HG02870 (cell line): ENCODE measurements at regions not wholly inside any gene's neighbourhood (a gene's known extent, or its start where the extent isn't known, plus 50 kb on each side); places are given as distances from the start of the nearest gene placed in this dataset.
"Not testable (repeated sequence)": the region's sequence is repeated elsewhere in the genome, so short reads cannot be mapped to it uniquely, and the experiment has no call there.

ENCODE experiments used
- ATAC-seq: cut with Tn5 transposase; IDR thresholded peaks from one replicate; pipeline ENCODE4 v1.9.1; 2021; ENCODE audit warnings: mild to moderate bottlenecking, moderate library complexity; ENCODE audit not compliant: unreplicated experiment

DNA sequence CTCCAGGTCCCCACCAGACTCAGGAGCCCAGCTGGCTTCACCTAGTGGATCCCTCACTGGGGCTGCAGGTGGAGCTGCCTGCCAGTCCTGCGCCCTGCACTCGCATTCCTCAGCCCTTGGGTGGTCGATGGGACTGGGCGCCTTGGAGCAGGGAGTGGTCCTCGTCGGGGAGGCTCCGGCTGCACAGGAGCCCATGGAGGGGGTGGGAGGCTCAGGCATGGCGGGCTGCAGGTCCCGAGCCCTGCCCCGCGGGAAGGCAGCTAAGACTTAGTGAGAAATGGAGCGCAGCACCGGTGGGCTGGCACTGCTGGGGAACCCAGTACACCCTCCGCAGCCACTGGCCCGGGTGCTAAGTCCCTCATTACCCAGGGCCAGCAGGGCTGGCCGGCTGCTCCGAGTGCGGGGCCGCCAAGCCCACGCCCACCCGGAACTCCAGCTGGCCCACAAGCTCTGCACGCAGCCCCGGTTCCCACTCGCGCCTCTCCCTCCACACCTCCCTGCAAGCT is 203.4 kb downstream of the DSC3 start:
- not testable (repeated sequence) for ATAC-seq

DNA sequence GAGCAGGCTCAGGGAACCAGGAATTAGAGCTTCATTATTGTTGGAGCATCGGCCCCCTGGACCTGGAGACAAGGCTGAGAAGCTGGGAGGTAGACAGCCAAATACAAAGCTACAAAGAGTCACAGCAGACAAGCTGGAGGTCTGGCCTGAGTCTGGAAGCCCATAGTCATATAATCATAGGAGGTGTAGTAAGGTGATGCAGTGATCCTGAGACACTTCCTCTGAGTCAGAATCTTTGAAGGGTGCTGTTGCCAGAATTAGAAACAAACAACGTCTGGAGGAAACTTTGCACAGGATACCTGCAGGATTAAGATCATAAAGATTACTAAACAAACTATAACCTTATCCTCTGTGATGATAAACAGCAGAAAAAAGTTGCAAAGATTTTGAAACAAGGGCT is 213.8 kb downstream of the DSC3 start:
- no peak for ATAC-seq

DNA sequence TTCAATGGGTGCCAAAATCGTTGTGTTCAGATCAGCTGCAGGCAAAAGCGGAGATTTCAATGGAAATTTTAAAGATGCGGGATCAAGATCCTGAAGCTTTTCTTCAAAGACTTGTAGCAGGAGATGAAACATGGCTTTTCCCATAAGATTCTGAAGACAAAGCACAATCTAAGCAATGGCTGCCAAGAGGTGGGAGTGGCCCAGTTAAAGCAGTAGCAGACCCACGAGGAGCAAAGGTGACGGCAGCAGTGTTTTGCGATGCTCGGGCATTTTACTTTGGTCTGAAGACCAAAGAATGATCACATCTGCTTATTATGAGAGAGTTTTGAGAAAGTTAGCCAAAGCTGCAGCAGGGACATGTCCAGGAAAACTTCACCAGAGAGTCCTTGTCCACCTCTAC is 222.9 kb downstream of the DSC3 start:
- ATAC-seq, result no peak

DNA sequence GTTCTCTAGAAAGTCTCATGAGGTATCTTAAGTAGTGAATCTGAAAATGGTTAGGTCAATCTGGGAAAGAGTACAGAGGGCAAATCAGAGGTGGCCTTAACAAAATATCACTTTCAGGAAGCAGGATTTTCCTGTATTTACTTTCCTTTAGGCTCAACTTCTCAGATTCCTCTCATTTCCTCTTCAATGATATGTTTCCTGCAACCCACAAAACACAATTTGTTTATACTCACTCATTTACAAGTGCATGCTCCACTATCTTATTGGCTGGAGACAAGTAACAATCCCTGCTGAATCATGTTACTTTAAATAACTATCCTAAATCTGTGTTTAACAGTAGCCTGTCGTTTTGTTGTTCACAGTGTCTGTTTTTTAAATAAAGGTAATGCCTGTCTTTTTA is 228.1 kb downstream of the DSC3 start:
- no peak for ATAC-seq

DNA sequence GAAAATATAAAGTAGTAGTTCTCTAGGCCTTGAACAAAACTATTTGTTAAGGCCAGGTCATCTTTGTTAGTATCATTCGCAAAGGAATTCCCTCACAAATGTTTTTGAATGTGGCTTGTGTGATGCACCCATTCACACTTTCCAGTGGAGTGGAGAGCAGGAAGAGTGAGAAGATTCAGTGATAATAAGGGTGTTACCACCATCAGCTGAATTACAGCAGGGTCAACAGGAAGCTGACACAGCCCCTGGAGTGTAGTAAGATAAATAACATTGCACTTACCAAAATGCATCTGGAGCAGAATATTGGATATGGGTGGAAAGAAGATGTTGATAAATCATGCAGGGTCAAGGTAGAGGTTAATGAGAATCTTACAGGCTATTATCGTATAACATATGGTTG is 231.0 kb downstream of the DSC3 start:
- ATAC-seq, result no peak

DNA sequence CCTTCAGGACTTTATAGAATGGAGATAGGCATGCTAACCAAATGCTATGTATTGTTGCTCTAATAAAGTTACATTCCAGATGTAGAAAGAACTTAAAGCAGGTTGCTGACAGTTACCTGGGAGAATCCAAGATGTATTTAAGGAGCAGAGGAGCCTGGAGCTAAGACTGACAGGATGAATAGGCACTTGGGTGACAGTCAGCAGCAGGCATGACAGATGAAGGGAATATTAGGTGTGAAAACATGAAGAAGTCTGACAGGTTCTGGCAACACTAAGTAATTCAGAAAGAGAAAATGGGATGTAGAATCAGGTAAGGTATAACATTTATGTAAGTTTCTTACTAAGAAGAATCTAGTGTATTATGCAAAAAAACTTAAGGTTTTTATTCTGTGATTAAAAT is 232.0 kb downstream of the DSC3 start:
- ATAC-seq, result no peak

DNA sequence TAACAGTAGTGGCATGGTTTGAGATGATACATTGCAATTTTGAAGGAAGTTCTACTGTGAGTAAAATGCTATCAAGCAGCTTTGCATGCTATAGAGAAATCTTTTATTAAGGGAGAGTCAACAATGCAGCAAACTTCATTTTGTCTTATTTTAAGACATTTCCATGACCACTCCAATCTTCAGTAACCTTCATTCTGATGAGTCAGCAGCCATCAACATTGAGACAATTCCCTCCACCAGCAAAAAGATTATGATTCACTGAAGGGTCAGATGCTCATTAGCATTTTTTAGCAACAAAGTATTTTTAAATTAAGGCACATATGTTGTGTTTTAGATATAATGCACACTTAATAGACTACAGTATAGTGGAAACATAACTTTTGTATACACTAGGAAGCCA is 235.7 kb downstream of the DSC3 start:
- ATAC-seq, result no peak

DNA sequence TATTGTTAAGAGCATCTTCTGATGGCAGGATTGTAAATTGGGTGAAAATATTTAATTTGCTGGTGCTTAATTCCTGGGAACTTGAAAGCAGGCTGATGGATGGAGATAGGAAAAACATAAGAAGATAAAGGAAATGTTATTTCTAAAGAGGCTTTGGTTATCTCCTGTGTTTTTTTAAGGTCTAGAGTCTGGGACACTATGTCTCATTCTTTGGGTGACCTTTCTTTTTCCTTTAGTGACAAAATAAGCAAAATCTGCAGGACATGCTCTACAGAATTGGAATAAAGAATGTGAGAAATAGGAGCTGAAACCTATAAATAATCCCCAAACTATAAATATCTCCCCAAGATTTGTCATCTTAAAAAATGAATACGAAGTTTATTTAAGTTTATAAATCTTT is 241.7 kb downstream of the DSC3 start:
- ATAC-seq, result no peak

DNA sequence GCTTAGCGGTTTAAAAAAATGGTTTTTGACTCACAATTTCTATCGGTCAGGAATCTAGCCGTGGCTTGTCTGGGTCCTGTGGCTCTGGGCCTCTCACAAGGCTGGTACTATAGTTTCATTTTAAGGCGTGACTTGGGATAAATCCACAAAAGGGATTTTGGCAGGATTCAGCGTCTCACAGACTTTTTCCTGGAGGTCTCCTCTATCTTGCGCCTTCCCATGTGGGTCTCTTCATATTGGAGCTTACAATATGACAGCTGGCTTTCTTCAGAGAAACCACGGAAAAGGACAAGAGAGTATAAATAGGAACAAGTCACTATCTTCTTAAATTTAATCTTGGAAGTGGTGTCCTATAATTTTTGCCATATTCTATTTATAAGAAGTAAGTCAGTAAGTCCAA is 250.5 kb downstream of the DSC3 start:
- no peak for ATAC-seq

DNA sequence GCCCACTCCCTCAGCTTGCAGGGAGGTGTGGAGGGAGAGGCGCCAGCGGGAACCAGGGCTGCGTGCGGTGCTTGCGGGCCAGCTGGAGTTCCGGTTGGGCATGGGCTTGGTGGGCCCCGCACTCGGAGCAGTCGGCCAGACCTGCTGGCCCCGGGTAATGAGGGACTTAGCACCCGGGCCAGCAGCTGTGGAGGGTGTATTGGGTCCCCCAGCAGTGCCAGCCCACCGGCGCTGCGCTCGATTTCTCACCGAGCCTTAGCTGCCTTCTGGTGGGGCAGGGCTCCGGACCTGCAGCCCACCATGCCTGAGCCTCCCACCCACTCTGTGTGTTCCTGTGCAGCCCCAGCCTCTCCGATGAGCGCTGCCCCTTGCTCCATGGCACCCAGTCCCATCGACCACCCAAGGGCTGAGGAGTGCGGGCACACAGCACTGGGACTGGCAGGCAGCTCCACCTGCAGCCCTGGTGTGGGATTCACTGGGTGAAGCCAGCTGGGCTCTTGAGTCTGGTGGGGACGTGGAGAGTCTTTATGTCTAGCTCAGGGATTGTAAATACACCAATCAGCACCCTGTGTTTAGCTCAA is 254.0 kb downstream of the DSC3 start:
- ATAC-seq, result not testable (repeated sequence)

DNA sequence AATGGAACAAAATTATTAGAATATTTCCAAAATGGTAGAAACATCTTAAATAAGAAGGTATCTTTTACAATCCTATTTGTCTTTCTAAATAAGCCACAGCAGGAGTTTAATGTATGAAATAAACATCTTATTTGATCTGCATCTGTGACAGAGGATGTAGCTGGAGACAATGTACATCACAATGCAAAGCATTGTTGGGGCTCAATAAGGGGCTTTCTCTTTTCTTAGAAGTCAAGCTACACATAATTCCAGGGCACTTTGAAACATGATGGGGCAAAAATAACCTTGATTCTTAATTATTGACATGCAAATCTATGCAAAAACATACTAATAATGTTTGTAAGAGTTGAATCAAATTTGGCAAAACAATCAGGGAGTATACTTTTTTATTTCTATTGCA is 255.1 kb downstream of the DSC3 start:
- ATAC-seq, result no peak

DNA sequence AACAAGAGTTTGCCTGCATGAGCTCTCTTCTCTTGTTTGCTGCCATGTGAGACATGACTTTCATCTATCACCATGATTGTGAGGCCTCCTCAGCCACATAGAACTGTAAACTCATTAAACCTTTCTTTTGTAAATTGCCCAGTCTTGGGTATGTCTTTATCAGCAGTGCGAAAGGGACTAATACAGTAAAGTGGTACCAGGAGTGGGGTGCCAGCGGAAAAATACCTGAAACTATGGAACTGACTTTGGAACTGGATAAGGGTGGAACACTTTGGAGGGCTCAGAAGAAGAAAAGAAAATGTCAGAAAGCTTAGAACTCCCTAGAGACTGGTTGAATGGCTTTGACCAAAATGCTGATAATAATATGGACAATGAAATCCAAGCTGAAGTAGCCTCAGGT is 260.9 kb downstream of the DSC3 start:
- no peak for ATAC-seq

DNA sequence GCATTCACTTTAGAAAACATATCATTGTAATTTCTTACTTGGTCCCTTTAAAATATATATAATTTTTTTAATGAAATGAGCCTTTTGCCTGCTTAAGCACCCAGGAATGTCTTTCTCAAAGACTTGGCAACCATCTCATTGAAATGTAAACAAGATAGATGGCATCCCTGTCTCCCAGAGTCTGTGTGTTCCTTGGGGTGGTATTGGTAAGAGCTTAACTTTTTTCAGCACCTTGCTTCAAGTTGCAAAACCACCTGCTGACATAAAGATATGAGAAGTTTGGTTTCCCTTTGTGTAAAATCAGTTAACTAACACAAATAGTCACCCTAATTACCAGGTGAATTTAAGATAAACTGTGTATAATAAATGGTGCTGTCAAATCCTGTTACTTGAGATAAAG is 266.9 kb downstream of the DSC3 start:
- no peak for ATAC-seq

DNA sequence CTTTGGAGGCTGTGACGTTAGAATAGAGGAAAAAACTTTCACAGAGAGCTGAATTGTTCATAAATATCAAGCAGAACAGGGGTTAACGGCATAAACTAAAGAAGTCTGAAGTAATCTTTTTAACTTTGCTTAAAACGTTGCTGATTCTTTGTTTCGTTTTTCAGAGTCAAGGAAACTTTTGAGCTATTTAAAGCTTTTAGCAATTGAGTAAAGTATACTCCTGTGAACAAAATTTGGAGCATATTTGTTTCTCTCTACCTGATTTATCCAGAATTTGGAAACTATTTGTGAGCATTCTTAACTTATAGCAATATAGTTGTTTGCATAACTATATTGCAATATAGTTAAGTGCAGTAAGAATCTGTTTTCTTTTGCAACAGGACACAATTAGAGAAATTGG is 270.4 kb downstream of the DSC3 start:
- ATAC-seq, result not testable (repeated sequence)

DNA sequence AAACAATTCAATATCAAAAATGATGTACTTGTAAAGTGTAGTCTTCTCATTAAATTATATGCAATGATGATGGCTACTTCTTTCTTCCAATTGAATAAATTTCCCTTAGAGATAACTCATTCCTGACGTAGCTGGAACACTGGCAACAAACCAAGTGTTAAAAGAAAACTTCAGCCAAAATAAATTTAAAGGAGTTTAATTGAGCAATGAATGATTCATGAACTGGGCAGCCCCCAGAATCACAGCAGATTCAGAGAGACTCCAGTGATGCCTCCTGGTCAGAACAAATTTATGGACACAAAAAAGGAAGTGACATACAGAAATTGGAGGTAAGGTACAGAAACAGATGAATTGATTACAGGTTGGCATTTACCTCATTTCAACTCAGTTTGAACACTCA is 276.5 kb downstream of the DSC3 start:
- ATAC-seq, result no peak

DNA sequence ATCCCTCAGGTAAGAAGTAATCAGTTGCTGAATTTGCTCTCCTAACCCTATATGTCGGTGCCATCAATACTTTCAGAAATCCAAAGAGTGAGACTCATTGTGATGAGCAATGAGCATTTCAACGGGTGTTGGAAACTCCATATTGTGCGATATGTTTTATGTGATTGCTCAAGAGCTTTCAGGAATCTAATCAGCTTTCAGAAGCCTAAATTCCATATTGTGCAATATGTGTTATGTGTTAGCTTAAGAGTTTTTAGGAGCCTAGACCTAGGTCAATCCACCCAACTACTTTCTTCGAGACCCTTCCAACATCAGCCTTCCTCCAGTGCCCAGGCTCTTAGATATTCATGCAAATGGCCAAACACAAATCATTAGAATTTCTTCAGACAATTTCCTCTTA is 277.3 kb downstream of the DSC3 start:
- ATAC-seq, result no peak

DNA sequence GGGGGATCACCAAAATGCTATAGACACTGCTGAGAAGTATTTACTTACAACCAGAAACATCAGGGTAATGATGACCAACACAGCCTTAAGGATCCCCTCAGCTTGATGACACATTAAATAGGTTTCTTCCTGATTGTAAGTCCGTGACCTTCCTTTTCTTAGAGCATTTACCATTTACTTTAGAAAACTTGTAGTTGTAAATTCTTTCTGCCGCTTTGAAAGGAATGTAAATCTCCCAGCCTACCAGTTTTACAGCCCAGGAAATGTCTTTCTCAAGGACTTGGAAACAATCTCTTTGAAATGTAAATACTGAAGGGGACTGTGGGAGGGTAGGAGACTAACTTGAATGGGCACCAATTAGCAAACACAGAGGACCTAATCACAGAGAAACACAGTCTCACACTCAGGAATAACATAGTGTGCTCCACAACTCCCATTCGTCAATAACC is 278.6 kb downstream of the DSC3 start:
- ATAC-seq, result no peak

DNA sequence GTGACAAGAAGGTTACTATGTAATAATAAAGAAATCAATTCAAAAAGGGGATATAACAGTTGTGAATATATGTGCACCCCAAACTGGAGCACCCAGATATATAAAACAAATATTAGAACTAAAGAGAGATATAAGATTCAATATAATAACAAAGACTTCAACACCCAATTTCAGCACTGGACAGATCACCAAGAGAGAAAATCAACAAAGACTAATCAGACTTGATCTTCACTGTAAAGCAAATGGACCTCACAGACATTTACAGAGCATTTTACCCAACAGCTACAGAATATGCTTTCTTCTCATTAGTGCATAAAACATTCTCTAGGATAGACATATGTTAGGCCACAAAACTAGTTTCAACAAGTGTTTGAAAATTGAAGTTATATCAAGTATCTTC is 287.7 kb downstream of the DSC3 start:
- no peak for ATAC-seq

DNA sequence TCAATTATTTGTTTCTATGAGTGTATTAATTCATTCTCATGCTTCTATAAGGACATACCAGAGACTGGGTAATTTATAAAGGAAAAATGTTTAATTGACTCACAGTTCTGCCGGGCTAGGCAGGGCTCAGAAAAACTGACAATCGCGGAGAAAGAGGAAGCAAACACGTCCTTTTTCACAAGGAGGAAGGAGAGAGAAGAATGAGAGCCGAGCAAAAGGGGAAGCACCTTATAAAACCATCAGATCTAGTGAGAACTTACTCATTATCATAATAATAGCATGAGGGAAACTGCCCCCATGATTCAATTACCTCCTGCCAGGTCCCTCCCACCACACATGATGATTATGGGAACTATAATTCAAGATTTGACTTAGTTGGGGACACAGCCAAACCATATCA is 294.0 kb downstream of the DSC3 start:
- no peak for ATAC-seq

DNA sequence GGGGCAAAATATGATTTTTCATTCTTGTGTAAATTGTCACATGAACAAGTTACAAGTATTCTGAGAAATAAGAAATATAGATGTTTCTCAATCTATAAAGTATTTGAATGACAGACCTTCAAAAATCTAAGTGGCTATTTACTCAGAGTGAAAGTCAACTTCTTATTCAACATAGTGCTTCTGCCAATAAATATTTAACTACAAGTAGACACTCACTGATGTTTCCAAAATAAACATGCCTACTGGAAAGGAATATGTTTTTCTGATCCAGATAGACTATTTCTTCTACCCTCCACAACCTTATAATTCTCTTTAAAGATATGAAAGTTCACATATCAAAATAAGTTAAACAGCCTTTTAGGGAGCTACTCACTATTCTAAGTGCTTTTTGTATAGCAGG is 296.3 kb downstream of the DSC3 start:
- no peak for ATAC-seq

DNA sequence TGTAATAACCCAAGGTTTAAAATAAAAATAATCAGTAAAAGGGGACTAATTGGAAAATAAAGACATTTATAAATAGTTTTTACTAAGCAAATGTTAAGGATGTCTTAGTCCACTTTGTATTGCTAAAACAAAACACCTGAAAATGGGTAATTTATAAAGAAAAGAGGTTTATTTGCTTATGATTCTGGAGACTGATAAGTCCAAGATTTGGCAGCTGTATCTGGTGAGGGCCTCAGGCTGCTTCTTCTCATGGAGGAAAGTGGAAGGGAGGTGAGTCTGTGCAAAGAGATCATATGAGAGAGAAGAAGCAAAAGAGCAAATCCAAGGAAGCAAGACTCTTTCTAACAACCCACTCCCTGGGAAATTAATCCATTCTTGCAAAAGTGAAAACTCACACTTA is 299.5 kb downstream of the DSC3 start:
- ATAC-seq, result no peak

DNA sequence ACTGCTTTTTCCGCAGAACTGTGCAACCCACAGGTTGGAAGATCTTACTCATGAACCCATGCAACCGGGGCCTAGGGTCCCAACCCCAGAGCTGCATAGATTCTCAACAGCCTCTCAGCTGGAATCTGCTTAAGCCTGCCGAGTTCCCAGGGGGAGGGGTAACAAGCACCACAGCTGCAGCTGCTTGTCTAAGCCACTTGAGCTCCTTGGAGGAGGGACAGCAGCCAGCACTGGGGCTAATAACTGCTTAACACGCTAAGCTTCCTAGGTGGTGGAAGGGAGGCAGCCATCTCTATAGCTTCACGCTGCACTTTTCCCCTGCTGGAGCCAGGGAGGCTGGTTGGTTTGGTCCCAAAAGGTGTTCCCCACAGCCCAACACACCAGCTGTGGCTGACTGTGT is 311.6 kb downstream of the DSC3 start:
- ATAC-seq, result no peak

DNA sequence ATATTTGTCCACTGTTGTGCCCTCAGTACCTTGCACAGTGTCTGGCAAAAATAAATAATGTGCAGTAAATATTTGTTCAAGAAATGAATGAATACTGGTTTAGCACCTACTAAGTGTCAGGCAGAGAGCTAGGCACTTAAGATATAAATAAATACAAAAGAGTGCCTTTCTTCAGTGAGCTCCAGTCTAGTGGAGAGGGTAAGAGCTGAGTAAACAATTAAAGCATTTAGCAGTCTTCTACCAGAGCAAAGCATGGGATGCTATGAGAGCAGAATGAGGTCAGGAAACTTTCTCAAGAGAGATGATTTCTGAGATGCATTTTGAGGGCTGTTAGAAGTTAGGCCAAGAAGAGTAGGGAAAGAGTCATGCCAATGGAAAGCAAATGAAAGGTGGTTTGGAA is 314.7 kb downstream of the DSC3 start:
- ATAC-seq, result no peak
